ENCODE measurements at regions not wholly inside any gene's neighbourhood (a gene's known extent, or its start where the extent isn't known, plus 50 kb on each side); places are given as distances from the start of the nearest gene placed in this dataset.

- no peak for ATAC-seq
- no peak for DNase-seq (ENCODE audit: low read depth, low spot score)
- in situ Hi-C loops (cut with HindIII; ENCODE audit: low pct_unique_long_range_greater_than_20kb, low sequenced_read_pairs) = no loop called here
Observed at GRCh38 chr11:15493066-15493465, 378.3 kb downstream of the INSC start.

GRCh38 chr11:15493921-15494620 is 379.3 kb downstream of the INSC start:
- Histone ChIP-seq H3K27me3 (ENCODE audit: control insufficient read depth, insufficient read depth, low read length) (no peaks in the 10 kb centered on the region), H3K4me3 (ENCODE audit: low read depth in 2 of 2, low read length in 2 of 2) (no peak overlapping the region), H3K9me3 (ENCODE audit: control insufficient read depth, insufficient read depth, low read depth, low read length) (no peaks in the 10 kb centered on the region), H3K27ac (ENCODE audit: low read length) (no peak overlapping the region), H3K4me1 (ENCODE audit: control insufficient read depth, insufficient read depth, low read length) (no peaks in the 10 kb centered on the region), H3K36me3 (ENCODE audit: control insufficient read depth, insufficient read depth, low read length) (no peaks in the 10 kb centered on the region)
- in situ Hi-C loops (cut with HindIII; ENCODE audit: low pct_unique_long_range_greater_than_20kb, low sequenced_read_pairs) (no loop called here), intact Hi-C loops (cut with micrococcal nuclease; ENCODE audit: unreplicated experiment) (no loop called here)
- DNase-seq (ENCODE audit: low read depth, low spot score) = no peak
- no peak for TF ChIP-seq SIN3A (IDR thresholded peaks at IDR 0.05; ENCODE audit: borderline replicate concordance, insufficient read depth, low read depth, low read length)
- no peak for TF ChIP-seq CTCF (IDR thresholded peaks at IDR 0.05)
- no peak for TF ChIP-seq POLR2AphosphoS5 (IDR thresholded peaks at IDR 0.05; ENCODE audit: low read depth, low read length)
- no peak for TF ChIP-seq REST (IDR thresholded peaks at IDR 0.05; ENCODE audit: insufficient read depth in 1 of 2, low read depth in 2 of 2, low read length in 1 of 2)
- no peak for TF ChIP-seq TCF7L2 (IDR thresholded peaks at IDR 0.05; ENCODE audit: low read depth, low read length)
- ChIA-PET CTCF (no interaction called here), POLR2A (no interaction called here)
- ATAC-seq = no peak
- BruUV-seq (replicated peaks) = no TSS peak

More at GRCh38 chr11:15493066-15493465, 378.3 kb downstream of the INSC start:
- POLR2A ChIA-PET = no interaction called here
- H3K4me1 ChIP-seq (ENCODE audit: control insufficient read depth, insufficient read depth, low read length) = no peaks in the 10 kb centered on the region
- no peak for TF ChIP-seq SIN3A (IDR thresholded peaks at IDR 0.05; ENCODE audit: borderline replicate concordance, insufficient read depth, low read depth, low read length)
- no peak for TF ChIP-seq TCF7L2 (IDR thresholded peaks at IDR 0.05; ENCODE audit: low read depth, low read length)
- TF ChIP-seq POLR2AphosphoS5 (IDR thresholded peaks at IDR 0.05; ENCODE audit: low read depth, low read length) = no peak
- TF ChIP-seq CTCF (IDR thresholded peaks at IDR 0.05) = no peak
- TF ChIP-seq REST (IDR thresholded peaks at IDR 0.05; ENCODE audit: insufficient read depth in 1 of 2, low read depth in 2 of 2, low read length in 1 of 2) = no peak
- CTCF ChIA-PET = no interaction called here
- H3K27ac ChIP-seq (ENCODE audit: low read length) = no peak overlapping the region
- no TSS peak for BruUV-seq (replicated peaks)
- no peaks in the 10 kb centered on the region for H3K9me3 ChIP-seq (ENCODE audit: control insufficient read depth, insufficient read depth, low read depth, low read length)
- H3K27me3 ChIP-seq (ENCODE audit: control insufficient read depth, insufficient read depth, low read length) = no peaks in the 10 kb centered on the region
- intact Hi-C loops (cut with micrococcal nuclease; ENCODE audit: unreplicated experiment) = no loop called here
- H3K36me3 ChIP-seq (ENCODE audit: control insufficient read depth, insufficient read depth, low read length) = no peaks in the 10 kb centered on the region
- no peak overlapping the region for H3K4me3 ChIP-seq (ENCODE audit: low read depth in 2 of 2, low read length in 2 of 2)

Data from Panc1 (cell line).